ENCODE measurements at regions not wholly inside any gene's neighbourhood (a gene's known extent, or its start where the extent isn't known, plus 50 kb on each side); places are given as distances from the start of the nearest gene placed in this dataset.

DNA sequence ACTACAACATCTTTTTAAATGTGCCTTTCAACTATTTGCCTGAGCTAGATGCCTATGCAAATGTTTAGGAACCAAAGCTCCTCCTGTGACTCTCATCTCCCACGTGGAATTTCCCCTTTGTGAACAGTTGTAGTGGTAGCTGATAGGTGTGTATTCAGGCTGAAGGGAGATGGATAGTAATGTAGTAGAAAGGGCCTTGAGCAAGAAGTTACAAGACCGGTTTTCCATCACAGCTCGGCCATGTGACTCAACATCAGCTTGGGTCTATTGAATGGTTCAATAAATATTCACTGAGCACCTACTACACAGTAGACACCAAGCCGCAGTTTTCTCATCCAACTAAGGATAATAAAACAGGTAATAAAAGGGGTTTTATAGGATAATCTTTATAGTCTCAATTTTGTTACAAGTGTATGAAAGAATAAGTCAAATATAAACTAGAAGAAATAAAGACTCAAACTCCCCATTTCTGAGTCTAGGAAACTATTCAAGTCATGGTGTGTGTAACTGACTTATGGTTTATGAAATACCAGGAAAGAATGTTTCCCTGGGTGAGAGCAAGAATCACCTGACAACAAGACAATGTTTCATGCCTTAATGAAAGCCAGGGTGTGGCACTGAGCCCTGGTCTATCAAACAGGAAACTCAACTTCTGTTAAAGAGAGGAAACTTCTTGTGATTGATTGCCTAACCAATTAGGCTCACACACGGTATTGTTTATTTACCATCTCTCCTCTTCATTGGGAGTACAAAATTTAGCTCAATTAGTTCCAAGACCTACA, 187.1 kb upstream of the SPEF2 start:
- no peak for DNase-seq (ENCODE audit: low spot score)

DNA sequence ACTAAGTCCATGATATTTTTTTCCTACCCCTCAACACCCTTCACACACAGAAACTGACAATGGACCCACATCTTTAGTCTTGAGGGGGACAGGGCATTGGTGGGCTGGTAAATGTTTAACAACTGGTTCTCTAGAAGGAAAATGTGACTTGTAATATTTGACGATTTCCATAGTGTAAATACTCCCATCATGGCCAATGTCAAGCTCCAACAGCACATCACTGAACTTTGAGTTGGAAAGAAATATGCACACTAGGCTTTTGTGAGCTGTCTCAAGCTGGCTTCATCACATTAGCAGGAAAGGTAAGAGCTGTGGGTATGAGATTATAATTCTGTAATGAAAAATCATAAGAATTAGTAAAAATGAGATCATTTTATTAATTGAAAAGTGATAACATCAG, 189.9 kb upstream of the PRLR start:
- no peak for DNase-seq (ENCODE audit: low spot score)

DNA sequence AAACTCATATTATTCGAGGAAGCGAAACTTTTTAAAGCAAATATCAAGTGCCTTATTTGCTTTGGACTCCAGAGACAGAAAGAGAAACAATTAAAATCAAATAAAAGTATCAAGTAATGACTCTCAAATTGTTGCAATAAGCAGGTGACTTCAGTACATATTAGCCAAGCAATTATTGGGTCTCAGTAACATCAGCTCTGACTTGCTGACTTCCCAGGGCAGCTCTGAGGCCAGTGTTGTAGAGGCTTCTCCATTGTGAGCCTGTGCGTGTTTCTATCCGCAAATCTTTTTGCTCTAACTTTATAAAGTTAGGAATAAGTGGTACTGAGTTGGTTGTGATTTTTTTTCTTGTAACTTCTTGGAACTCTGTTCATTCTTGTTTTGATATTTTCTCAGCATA, 186.8 kb upstream of the PRLR start:
- no peak for DNase-seq (ENCODE audit: low spot score)

DNA sequence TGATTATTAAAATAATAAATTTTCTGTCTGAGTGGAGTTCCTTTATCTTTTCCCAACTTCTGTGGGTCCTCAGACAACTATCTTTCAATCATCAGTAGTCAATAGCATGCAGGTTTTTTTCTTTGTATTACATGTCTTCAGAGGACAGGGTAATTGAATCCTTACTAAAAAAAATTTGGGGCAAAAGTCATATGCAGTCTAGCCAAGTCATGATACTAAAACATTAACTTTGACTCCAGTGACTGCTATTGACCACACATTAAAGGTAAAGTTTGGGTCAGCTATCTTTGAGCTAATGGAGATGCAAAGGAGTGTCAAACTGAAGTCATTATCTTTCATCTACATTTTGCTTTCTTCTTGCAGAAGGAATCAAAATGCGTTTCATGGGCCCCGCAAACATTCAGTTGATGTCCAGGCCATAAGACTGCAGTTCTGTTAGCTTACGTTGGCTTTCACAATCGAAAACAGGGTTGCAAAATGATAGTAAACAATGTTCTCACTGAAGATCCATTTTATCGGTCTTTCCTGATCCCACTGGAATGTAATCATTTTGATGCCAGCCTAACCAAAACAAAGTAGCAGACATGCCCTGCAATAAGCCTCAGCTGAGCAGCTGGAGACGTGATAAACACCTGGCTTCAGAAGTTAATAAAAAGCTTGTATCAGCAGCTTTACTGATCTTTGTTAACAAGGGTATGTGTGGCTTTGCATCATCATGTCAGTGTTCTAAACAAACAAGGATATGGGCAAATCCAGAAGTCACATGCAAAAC, 186.1 kb upstream of the PRLR start:
- DNase-seq (ENCODE audit: low spot score) = no peak

DNA sequence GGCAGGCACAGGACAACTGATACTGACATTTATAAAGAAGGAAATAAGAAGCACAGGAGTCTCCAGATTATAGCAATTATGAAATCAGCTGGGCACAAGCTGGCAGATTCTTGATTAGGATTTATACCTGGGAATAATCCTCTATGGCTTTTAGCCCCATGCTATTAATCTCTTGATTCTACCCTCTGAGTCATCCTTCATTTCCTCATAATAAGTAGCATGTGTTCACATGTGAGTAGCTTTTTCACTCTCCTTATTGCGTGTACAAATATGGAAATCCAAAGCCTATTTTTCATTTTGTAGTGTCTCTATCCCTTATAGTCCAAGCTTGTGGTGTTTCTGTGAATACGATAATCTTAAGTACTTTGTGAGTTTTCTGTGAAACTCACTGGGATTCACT, 185.0 kb upstream of the PRLR start:
- no peak for DNase-seq (ENCODE audit: low spot score)

DNA sequence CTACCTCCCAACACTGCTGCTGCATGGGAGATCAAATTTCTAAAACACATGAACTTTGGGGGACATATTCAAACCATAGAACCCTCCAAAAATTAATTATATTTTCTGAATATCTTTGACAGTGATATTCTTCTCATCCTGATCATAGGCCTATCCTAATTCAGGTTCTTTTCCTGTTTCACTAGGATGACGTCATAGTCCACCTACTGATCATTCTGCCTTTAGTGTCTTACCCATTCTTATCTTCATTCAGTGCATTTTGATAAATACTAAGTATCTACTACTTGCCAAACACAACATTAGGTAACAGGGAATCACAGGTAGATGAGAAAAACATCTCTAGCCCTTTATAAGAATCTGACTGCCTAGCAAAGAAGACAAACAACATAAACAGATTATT, 179.1 kb upstream of the PRLR start:
- DNase-seq (ENCODE audit: low spot score) = no peak

DNA sequence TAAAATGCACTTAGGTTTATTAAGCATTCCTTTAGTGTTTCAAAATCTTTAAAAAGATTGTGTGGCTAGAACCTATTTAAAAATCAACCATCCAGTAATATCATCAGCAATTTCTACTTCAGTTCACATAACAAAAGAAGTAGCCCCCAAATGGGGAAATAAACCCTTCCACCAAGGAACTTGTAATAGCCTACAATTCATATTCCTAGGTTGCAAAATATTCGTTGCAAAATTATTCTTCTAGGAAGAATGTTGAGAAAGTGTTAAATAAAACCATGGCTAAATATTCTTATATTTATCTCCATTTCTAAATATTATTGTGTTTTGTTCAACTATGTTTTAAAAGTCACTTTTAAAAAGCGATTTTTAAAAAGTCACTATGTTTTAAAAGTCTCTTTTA, 177.9 kb upstream of the PRLR start:
- DNase-seq (ENCODE audit: low spot score) = no peak

DNA sequence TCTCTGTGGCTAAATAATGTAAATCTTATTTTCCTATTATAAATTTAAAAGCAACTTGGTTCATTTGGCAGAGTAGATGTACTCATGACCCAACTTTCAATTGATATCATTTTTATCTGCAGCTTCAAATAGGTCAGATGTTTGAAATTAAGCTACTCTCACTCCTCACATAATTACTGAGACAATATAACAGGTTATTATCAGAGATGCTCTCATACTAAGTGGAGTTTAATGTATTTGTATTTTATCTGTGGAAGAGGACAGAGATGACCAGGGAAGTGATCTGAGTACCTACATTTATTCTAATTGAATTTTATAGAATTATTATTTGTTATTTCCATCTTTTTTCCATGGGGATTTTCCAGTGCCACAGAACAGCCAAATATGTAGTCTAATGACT, 177.4 kb upstream of the PRLR start:
- DNase-seq (ENCODE audit: low spot score) = no peak

DNA sequence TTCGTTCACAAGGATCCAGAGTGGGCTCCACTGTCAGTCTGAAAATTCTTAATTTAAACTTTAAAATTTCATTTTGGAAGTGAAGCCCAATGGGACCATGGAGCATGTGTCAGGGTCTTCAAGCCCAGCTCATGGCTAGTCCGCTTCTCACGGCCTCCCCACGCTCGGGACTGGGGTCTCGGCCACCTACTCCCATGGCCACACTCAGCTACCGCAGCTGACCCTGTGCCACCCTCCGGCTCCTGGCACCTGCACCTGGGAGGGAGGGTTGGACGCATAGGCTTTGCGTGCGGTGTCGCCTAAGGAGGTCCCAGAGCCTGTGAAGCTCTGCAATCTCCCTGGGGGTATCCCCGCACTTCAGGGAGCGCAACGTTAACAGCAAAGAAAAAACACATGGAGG, 175.7 kb upstream of the PRLR start:
- no peak for DNase-seq (ENCODE audit: low spot score)

DNA sequence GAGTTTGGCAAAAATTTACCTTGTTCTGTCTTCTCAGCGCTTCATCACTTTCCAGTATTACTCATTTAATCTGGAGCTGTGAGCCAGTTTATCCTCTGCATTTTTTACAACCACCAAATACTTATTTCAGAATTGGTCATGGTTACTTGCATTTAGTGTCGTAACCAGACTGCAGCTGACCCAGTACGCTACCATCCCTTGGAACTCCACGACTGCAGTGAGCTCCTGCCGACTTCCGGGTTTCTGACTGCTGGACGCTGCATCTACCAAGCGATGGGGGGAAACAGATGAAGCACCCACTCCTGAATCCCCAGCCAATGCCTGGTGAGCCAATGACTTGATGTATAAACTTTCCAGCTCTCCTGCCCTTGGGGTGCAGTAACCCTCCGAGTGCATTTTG, 174.4 kb upstream of the PRLR start:
- DNase-seq (ENCODE audit: low spot score) = no peak

DNA sequence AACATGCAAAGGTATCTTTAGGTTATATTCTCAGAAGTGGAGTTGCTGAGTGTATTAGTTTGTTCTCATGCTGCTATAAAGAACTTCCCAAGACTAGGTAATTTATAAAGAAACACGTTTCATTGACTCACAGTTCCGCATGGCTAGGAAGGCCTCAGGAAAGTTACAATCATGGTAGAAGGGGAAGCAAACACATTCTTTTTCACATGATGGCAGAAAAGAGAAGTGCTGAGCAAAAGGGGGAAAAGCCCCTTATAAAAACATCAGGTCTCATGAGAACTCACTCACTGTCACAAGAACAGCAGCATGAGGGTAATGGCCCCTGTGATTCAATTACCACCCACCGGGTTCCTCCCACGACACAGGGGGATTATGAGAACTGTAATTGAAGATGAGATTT, 163.6 kb upstream of the PRLR start:
- DNase-seq (ENCODE audit: low spot score) = no peak

DNA sequence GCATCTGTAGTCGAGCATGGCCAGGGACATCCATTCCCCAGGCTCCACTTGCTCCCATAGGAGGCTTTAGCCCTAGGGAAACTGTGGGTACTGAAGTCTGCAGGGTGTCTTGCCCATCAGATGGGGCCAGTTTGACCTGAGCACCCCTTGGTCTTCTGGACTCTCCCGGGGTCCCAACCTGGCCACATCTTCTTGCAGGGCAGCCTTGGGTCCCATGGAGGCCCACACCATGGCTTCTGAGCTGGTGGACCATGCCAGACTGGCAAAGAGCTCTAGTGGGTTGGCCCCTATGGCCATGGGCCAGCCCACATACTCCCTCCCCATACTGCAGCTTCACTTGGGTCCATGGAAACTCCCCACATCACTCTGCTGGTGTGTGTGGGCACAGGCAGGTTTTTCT, 154.4 kb upstream of the PRLR start:
- no peak for DNase-seq (ENCODE audit: low spot score)

DNA sequence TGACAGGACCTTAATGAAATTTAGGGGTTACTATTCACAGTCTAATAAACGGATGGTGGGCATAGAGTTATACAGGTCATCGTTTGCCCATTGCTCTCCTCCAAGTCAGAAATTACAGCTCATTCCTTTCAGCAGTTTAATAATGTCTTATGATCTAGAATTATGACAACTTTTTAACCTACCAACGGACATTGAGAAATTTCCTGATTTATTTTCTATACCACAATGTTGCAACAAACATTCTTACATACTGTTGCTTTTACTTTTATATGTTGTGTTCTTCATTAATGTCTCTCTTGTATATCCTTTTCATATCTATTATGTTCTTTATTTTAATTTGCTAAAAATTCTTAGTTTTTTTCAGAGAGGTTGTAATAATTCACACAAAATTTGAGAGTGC, 152.8 kb upstream of the PRLR start:
- DNase-seq (ENCODE audit: low spot score) = no peak

DNA sequence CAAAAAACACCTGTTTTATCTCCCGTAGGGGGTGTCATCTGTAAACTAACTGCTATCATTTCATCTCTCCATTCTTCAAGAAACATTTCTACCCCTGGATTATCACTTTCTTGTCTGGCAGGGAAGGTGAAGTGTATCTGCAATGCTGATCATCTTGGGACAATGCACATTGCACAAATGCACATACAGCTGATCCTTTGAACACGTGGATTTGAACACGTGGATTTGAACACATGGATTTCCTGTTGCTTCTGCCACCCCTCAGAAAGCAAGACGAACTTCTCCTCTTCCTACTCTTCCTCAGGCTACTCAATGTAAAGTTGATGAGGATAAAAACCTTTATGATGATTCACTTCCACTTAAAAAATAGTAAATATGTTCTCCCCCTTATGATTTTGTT, 147.4 kb upstream of the PRLR start:
- DNase-seq (ENCODE audit: low spot score) = no peak

DNA sequence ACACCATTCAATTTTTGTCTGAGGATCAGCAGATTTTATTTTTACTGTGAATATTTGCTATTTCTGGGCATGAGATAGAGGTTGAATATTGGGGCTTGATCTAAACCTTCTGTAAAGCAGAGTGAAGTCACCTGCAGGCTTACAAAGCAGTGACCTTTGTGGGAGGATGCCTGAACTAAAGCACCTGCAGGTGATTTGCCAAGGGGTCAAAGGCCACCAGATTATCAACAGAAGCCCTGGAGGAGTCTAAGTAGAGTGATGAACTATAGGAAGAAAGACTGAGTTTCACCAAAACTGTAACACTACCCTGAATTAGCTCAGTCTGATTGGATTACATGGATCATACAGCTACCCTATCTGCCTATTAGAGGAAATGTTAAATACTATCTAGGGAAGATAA, 144.3 kb upstream of the PRLR start:
- no peak for DNase-seq (ENCODE audit: low spot score)

DNA sequence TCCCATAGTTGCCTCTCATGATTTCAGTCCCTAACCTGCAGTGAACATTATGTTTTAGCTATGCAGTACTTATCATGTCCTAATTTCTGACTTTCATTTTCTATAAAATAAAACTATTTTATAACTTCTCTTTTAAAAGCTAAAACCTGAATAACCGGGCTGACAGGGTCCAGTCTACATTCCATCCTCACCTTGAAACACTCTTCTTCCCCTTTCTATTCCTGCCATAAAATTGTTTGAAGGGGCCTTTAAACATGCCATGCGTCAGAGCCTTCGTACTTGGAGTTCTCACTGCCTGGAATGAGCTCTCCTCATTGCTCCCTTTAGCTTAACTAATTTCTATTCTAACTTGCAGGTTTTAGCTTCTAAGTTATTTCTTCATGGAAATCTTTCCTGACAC, 143.0 kb upstream of the PRLR start:
- DNase-seq (ENCODE audit: low spot score) = no peak

DNA sequence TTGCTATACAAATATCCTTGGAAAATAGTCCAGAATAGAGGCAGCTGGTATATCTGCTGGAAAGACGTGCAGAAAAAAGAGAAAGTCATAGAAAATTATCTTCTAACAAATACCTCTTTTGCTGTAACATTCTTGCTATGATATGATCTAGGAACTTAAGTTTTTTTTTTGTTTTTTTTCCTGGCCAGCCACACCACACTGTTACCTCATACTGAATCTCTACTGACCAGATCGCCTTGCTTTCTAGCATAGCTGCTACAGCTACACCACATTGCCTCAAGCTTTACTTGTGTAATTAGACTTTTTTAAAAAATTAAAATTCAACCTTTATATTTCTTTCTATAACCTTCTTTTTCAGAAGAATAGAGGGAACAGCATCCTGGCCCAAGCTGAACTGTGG, 142.2 kb upstream of the PRLR start:
- no peak for DNase-seq (ENCODE audit: low spot score)

DNA sequence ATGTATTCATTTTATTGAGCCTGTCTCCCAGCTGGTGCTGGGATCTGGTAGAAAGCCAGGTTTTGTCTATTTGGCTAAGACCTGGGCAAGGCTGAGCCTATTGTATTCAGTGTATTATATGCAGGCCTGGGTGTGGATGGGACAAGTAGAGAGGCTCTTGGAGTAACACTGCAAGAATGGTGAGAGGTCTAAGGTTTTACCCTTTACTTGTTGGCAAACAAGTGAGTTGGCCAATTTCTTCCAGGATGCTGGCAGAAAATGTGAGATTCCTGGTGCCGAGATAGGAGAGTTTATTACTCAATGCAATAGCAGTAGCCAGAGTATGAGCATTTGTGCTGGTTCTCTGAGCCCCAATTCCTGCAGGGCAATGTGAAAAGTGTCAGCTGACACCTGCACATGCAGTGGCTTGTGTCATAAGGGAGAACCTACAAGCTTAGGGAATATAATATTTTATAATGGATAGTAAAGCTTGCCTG, 141.7 kb upstream of the PRLR start:
- no peak for DNase-seq (ENCODE audit: low spot score)

DNA sequence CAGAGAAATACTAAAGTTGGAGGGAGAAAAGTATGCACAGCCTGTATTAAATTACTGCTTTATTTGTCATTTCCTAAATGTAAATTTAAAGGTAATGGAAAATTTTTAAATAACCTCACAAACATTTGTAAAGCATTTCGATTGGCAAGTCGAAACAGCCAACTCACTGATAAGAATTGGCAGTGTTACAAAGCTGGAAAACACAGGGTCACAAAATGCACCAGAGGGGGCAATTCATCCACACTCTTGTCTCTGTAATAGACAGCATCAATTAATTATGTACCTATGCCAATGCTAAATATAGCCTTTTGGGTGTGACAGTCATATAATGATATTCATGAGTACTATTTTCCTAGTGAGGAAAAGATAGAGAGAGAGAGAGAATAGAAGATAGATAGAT, 140.6 kb upstream of the PRLR start:
- DNase-seq (ENCODE audit: low spot score) = no peak

DNA sequence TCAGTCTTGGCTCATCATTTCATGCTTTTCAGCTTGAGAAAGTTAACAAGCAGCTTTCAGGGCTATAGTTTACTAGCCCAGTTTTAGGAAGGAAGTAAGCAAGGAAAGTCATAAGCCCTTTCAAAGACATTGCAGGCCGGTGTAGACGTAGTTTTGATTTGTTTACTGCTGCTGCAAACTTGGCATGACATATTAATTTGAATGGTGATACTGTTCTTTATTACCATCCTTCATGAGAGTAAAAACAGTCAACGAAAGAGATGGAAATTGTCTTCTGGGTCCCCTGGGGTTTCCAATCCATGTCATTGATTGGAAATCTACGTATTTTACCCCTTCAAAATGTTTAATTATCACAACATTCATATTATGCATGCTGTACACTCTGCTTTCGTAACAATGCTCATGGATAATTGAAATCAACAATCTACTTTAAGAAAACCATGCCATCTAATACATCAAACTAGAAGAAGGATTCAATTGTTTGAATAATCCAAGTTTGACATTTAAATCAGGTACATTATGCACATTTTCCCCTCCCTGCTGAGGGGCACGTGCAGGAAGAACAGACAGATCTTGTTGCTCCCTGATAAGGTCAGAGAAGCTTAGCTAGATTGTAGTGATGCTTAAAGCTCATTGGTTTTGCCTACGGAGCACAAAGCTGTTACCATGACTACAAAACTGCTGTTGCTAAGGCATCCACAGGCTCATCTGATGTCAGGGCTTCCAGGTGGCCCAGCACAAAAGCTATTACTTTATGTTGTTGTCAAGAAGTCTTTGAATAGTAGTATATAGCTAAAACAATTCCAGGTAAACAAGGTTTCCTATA, 139.9 kb upstream of the PRLR start:
- no peak for DNase-seq (ENCODE audit: low spot score)

DNA sequence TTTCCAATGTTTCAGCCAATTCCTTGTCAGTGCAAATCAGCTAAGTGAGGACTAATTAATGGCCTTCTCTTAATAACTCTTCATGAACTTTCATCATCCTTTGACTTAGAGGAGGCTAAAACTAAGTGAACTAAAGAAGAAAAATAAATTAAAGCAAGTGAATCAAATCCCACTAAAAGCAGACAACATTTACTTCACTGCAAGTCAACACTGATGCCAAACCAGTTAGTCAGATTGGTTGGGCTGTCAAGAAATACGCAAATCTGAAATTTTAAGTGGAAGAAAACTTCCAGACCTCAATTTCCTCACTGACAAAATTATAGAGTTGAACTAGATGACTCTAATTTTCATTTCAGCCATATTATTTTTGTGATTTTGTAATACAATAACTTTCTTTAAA, 137.2 kb upstream of the PRLR start:
- no peak for DNase-seq (ENCODE audit: low spot score)

DNA sequence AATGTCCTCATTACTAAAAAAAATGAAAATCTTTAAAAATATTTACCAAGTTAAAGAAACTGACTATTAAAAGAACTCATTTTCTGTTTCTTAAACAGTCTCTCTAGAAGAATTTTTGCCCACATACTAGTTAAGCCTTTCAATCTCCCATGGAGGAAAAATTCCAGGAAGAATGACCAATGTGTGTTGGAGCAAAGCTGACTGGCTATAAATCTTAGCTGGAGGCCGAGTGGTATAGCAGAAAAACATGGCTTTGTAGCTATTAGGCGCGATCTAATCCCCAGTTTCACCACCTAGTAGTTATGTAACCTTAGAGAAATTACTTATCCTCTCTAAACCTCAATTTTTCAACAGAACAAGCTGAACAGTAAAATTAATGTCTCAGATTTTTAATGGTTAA, 135.5 kb upstream of the PRLR start:
- no peak for DNase-seq (ENCODE audit: low spot score)

DNA sequence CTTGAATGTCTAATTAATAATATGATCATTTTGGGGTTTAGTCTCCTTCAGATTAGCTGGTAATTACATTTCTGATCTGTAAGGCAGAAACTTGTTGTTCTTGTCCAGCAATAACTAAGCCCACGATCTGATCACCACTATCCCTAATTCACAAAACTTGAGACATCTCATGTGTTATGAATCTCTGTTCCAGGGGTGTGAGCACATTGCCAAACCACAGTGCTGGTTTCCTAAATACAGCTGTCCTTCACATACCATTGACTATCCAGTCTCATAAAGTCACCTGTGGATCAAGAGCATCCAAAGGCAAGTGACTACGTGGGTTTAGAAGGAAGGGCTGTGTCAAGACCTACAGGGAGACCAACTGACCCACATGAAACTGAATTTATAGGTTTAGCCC, 134.1 kb upstream of the PRLR start:
- DNase-seq (ENCODE audit: low spot score) = no peak
